ENCODE measurements at regions not wholly inside any gene's neighbourhood (a gene's known extent, or its start where the extent isn't known, plus 50 kb on each side); places are given as distances from the start of the nearest gene placed in this dataset.

DNA sequence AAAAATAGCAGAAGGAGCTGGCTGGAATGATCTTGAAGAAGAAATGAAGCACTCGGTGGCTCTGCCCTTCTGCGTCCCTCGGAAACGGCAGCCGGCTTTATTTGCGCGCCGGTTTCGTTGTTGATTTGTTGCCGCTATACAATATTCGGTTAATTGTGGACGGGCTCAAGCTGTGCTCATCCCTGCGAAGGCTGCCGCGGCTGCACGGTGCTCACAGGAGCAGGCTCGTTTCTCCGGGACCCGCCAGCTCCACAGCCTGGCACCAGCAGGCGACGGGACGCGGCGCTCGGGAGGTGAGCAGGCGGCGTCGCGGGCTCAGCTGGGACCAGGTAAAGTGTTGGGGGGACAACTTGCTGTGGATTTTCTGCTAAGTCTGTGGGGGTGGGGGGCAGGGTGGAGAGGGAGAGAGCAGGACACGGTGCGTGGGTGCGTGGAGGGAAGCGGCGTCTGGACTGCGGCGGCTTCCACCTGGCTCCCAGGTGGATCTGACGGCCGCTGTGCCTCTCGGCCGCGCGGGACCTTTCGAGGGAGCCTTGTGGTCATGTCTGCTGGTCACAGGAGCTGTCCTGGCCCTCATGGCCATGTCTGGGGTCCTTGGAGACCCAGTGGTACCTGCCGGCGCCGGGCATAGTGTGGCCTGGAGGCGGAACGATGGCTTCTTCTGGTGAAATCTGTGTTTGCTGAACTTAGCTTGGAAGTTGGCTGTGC lies 90.9 kb downstream of the TEX29 start:
- no peaks in the 10 kb centered on the region for H3F3A ChIP-seq (ENCODE audit: insufficient read depth, low read length)
- H3K27ac ChIP-seq (ENCODE audit: low read length), result no peak overlapping the region
- peaks cover 78% of the 10 kb centered on the region for H3K79me2 ChIP-seq (ENCODE audit: low read length)
- no peaks in the 10 kb centered on the region for H3K4me1 ChIP-seq (ENCODE audit: low read length)
- H3K36me3 ChIP-seq (replicated peaks; ENCODE audit: insufficient read depth, low read length), result no peaks in the 10 kb centered on the region; the same call in 1 of the 2 replicates
- no peaks in the 10 kb centered on the region for H3K9me3 ChIP-seq (replicated peaks; ENCODE audit: insufficient read depth, low read length)
- no peak overlapping the region for H2AFZ ChIP-seq (ENCODE audit: low read length)
- no peak for TF ChIP-seq EZH2 (optimal IDR thresholded peaks at IDR 0.05; ENCODE audit: low read depth, low read length)
- no peak for TF ChIP-seq EZH2phosphoT487 (IDR thresholded peaks at IDR 0.05; ENCODE audit: low read length)
- TF ChIP-seq, protein P1, sequence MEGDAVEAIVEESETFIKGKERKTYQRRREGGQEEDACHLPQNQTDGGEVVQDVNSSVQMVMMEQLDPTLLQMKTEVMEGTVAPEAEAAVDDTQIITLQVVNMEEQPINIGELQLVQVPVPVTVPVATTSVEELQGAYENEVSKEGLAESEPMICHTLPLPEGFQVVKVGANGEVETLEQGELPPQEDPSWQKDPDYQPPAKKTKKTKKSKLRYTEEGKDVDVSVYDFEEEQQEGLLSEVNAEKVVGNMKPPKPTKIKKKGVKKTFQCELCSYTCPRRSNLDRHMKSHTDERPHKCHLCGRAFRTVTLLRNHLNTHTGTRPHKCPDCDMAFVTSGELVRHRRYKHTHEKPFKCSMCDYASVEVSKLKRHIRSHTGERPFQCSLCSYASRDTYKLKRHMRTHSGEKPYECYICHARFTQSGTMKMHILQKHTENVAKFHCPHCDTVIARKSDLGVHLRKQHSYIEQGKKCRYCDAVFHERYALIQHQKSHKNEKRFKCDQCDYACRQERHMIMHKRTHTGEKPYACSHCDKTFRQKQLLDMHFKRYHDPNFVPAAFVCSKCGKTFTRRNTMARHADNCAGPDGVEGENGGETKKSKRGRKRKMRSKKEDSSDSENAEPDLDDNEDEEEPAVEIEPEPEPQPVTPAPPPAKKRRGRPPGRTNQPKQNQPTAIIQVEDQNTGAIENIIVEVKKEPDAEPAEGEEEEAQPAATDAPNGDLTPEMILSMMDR (IDR thresholded peaks at IDR 0.05; ENCODE audit: low read length), result no peak
- H3K4me3 ChIP-seq (ENCODE audit: low read length), result no peak overlapping the region
- H3K9me2 ChIP-seq (replicated peaks; ENCODE audit: insufficient read depth, low read length), result no peaks in the 10 kb centered on the region
- no peaks in the 10 kb centered on the region for H3K27me3 ChIP-seq (replicated peaks; ENCODE audit: insufficient read depth, low read length)
- DNase-seq, result no peak
- no peaks in the 10 kb centered on the region for H4K20me1 ChIP-seq (ENCODE audit: insufficient read depth, low read length)
- no peak overlapping the region for H3K4me2 ChIP-seq (ENCODE audit: low read depth, low read length)
- H3K9ac ChIP-seq (ENCODE audit: low read length), result no peak overlapping the region

GRCh38 chr13:111411919-111412650 lies 91.6 kb downstream of the TEX29 start:
- Histone ChIP-seq H3K4me1 (ENCODE audit: low read length) (no peaks in the 10 kb centered on the region), H2AFZ (ENCODE audit: low read length) (no peak overlapping the region), H3K79me2 (ENCODE audit: low read length) (peaks cover 80% of the 10 kb centered on the region), H3K9me3 (replicated peaks; ENCODE audit: insufficient read depth, low read length) (no peaks in the 10 kb centered on the region), H3K4me2 (ENCODE audit: low read depth, low read length) (no peak overlapping the region), H3K27me3 (replicated peaks; ENCODE audit: insufficient read depth, low read length) (no peaks in the 10 kb centered on the region), H3K27ac (ENCODE audit: low read length) (no peak overlapping the region), H3K9me2 (replicated peaks; ENCODE audit: insufficient read depth, low read length) (no peaks in the 10 kb centered on the region), H3K36me3 (replicated peaks; ENCODE audit: insufficient read depth, low read length) (no peaks in the 10 kb centered on the region; the same call in 1 of the 2 replicates), H3K4me3 (ENCODE audit: low read length) (no peak overlapping the region), H4K20me1 (ENCODE audit: insufficient read depth, low read length) (no peaks in the 10 kb centered on the region), H3F3A (ENCODE audit: insufficient read depth, low read length) (no peaks in the 10 kb centered on the region), H3K9ac (ENCODE audit: low read length) (no peak overlapping the region)
- TF ChIP-seq EZH2 (optimal IDR thresholded peaks at IDR 0.05; ENCODE audit: low read depth, low read length) (no peak), EZH2phosphoT487 (IDR thresholded peaks at IDR 0.05; ENCODE audit: low read length) (no peak)
- TF ChIP-seq, protein P1 (IDR thresholded peaks at IDR 0.05; ENCODE audit: low read length), result no peak
- no peak for DNase-seq

DNA sequence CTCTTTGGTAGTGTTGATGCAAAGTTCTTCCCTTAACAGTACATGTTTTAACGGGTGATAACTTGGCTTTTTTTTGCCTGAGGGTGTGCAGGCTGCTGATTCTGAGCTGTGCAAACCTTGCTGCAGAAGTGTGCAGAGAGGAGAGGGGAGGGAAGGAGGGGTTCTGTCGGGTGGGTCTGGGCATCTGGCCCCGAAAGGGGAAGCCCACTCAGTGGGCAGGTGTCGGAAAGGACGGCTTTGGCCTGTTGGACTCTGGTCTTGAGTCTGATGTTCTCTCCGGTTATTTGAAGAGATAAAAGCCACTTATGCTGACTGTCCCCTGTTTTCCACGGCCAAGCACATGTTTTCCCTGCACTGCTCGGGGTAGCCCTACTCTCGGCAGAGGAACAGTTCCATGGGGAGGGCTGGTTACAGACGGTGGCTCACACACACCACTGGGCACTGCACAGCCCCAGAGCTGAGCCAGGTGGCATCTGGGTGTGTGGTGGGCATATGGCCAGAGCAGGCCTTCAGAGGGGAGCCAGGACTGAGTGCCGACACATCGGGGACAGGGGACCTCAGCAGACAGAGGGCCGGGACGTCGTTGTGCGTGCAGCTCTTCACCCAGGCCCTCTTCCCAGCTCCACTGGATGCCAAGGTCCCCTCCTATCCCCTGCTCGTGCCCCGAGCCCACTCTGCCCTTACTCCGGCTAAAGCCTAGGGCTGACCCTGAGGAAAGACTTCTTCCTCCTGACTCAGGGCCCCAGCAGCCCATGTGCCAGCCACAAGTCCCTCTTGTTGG lies 93.2 kb downstream of the TEX29 start:
- Histone ChIP-seq H3K4me3 (ENCODE audit: low read length) (no peak overlapping the region), H4K20me1 (ENCODE audit: insufficient read depth, low read length) (no peaks in the 10 kb centered on the region), H3K4me2 (ENCODE audit: low read depth, low read length) (no peak overlapping the region), H3K27ac (ENCODE audit: low read length) (no peak overlapping the region), H3K9me3 (replicated peaks; ENCODE audit: insufficient read depth, low read length) (no peaks in the 10 kb centered on the region), H3K9me2 (replicated peaks; ENCODE audit: insufficient read depth, low read length) (no peaks in the 10 kb centered on the region), H3K27me3 (replicated peaks; ENCODE audit: insufficient read depth, low read length) (no peaks in the 10 kb centered on the region), H2AFZ (ENCODE audit: low read length) (no peak overlapping the region), H3F3A (ENCODE audit: insufficient read depth, low read length) (no peaks in the 10 kb centered on the region), H3K79me2 (ENCODE audit: low read length) (peaks cover 77% of the 10 kb centered on the region), H3K36me3 (replicated peaks; ENCODE audit: insufficient read depth, low read length) (no peaks in the 10 kb centered on the region; the same call in 1 of the 2 replicates), H3K9ac (ENCODE audit: low read length) (no peak overlapping the region), H3K4me1 (ENCODE audit: low read length) (no peaks in the 10 kb centered on the region)
- TF ChIP-seq EZH2 (optimal IDR thresholded peaks at IDR 0.05; ENCODE audit: low read depth, low read length) (no peak), EZH2phosphoT487 (IDR thresholded peaks at IDR 0.05; ENCODE audit: low read length) (no peak)
- TF ChIP-seq, protein P1 (IDR thresholded peaks at IDR 0.05; ENCODE audit: low read length), result no peak
- DNase-seq, result no peak
